ENCODE measurements at regions not wholly inside any gene's neighbourhood (a gene's known extent, or its start where the extent isn't known, plus 50 kb on each side); places are given as distances from the start of the nearest gene placed in this dataset.

DNA sequence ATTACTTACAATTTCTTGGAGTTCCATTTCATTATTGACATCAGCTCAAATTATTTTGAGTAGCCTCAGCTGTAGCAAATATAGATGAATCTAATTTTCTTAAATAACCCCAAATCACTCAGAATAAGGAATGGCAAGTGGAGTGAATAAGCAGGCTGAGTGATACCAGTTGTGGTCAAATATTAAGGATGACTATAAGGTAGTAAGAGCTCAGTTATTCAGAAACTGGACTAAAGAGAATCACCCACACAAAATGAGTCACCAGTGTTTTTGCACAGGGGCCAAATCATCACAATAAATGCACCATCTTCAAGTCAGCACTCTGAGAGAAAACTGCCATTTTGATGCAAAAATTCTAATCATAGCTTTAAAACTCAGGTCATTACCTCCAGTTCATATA lies 128.9 kb upstream of the TARS1 start (continued):
- TF ChIP-seq, protein P1, sequence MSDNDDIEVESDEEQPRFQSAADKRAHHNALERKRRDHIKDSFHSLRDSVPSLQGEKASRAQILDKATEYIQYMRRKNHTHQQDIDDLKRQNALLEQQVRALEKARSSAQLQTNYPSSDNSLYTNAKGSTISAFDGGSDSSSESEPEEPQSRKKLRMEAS (IDR thresholded peaks at IDR 0.05; ENCODE audit: low read depth), result no peak
- TF ChIP-seq ELF1 (IDR thresholded peaks at IDR 0.05) (no peak), TCF12 (IDR thresholded peaks at IDR 0.05) (peak; percentile 98), JUND (IDR thresholded peaks at IDR 0.05) (peak; percentile 96), SMC3 (IDR thresholded peaks at IDR 0.05; ENCODE audit: low read depth, low read length) (no peak), RAD21 (IDR thresholded peaks at IDR 0.05; ENCODE audit: low read length) (no peak)
- TF ChIP-seq, protein P2, sequence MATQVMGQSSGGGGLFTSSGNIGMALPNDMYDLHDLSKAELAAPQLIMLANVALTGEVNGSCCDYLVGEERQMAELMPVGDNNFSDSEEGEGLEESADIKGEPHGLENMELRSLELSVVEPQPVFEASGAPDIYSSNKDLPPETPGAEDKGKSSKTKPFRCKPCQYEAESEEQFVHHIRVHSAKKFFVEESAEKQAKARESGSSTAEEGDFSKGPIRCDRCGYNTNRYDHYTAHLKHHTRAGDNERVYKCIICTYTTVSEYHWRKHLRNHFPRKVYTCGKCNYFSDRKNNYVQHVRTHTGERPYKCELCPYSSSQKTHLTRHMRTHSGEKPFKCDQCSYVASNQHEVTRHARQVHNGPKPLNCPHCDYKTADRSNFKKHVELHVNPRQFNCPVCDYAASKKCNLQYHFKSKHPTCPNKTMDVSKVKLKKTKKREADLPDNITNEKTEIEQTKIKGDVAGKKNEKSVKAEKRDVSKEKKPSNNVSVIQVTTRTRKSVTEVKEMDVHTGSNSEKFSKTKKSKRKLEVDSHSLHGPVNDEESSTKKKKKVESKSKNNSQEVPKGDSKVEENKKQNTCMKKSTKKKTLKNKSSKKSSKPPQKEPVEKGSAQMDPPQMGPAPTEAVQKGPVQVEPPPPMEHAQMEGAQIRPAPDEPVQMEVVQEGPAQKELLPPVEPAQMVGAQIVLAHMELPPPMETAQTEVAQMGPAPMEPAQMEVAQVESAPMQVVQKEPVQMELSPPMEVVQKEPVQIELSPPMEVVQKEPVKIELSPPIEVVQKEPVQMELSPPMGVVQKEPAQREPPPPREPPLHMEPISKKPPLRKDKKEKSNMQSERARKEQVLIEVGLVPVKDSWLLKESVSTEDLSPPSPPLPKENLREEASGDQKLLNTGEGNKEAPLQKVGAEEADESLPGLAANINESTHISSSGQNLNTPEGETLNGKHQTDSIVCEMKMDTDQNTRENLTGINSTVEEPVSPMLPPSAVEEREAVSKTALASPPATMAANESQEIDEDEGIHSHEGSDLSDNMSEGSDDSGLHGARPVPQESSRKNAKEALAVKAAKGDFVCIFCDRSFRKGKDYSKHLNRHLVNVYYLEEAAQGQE (IDR thresholded peaks at IDR 0.05; ENCODE audit: low read depth, low read length), result 0 out of 2 replicates have a peak, but pooled peaks have one; percentile 15
- TF ChIP-seq, protein P3, sequence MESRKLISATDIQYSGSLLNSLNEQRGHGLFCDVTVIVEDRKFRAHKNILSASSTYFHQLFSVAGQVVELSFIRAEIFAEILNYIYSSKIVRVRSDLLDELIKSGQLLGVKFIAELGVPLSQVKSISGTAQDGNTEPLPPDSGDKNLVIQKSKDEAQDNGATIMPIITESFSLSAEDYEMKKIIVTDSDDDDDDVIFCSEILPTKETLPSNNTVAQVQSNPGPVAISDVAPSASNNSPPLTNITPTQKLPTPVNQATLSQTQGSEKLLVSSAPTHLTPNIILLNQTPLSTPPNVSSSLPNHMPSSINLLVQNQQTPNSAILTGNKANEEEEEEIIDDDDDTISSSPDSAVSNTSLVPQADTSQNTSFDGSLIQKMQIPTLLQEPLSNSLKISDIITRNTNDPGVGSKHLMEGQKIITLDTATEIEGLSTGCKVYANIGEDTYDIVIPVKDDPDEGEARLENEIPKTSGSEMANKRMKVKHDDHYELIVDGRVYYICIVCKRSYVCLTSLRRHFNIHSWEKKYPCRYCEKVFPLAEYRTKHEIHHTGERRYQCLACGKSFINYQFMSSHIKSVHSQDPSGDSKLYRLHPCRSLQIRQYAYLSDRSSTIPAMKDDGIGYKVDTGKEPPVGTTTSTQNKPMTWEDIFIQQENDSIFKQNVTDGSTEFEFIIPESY (IDR thresholded peaks at IDR 0.05; ENCODE audit: borderline replicate concordance, low read depth), result peak; percentile 41; the same call in 1 of the 2 replicates
- TF ChIP-seq, protein P4, sequence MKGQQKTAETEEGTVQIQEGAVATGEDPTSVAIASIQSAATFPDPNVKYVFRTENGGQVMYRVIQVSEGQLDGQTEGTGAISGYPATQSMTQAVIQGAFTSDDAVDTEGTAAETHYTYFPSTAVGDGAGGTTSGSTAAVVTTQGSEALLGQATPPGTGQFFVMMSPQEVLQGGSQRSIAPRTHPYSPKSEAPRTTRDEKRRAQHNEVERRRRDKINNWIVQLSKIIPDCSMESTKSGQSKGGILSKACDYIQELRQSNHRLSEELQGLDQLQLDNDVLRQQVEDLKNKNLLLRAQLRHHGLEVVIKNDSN (IDR thresholded peaks at IDR 0.05; ENCODE audit: borderline replicate concordance, low read depth), result no peak

DNA sequence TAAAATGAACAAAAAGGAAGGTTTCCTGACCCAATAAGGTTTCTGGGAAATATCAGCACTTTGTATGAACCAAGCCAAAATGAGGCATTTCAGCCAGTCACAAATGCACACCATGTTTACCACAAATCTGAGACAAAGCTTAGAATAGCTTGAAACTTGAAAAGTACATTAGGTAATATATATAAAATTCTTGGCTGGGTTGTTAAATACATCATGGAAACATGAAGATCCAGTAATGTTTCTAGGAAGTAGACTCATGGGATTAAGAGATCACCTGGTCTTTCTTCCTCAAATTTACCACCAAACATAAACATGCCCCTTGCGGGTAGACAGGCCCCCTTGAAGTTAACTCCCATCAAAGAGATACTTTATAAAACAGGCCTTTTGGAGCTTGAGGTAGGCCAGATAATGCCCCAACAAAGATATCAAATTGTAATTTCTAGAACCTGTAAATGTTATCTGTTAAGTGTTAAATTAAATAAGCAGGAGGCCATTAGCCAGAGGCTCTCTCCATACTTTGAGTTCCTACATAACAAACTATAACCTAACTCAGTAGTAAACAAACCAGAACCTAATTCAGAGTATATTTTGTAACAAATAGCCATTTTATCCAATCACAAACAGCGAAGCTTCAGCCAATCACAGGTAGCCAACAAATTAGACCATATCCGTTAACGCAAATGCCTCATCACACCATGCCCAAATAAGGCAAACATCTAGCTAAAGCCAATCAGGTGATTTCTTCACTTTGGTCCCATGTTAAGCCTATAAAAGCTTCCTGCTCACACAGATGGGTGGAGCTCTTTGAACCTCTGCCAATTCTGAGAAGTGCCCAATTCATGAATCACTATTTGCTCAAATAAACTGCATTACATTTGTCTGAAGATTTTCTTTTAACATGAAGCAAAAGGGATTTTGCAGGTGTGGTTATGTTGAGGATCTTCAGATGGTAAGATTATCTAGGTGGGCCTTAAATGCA lies 127.9 kb upstream of the TARS1 start:
- Histone ChIP-seq H3K4me1 (ENCODE audit: control insufficient read depth in 1 of 2, insufficient read depth in 2 of 2, low read depth in 1 of 2, low read length in 1 of 2) (peaks cover 0 to 43% of the 10 kb centered on the region in 2 experiments; a peak in 3 of 4 replicates), H2AFZ (ENCODE audit: low read depth) (no peak overlapping the region), H3F3A (replicated peaks; ENCODE audit: insufficient read depth) (peaks cover 68% of the 10 kb centered on the region), H3K27ac (ENCODE audit: low read depth in 2 of 2, low read length in 1 of 2) (peak overlapping the region; percentile 44 to 100; a peak in 3 of 4 replicates), H4K20me1 (ENCODE audit: insufficient read depth) (no peaks in the 10 kb centered on the region), H3K9ac (peak overlapping the region; percentile 62), H3K9me2 (no peaks in the 10 kb centered on the region), H3K27me3 (ENCODE audit: insufficient read depth) (no peaks in the 10 kb centered on the region), H3K79me2 (ENCODE audit: insufficient read depth) (no peaks in the 10 kb centered on the region), H3K4me2 (peak overlapping the region; percentile 5; the same call in 1 of the 2 replicates), H3K4me3 (ENCODE audit: low read depth in 2 of 2, low read length in 1 of 2) (no peak overlapping the region), H3K9me3 (no peaks in the 10 kb centered on the region), H3K36me3 (replicated peaks in 1 of 2; ENCODE audit: control insufficient read depth in 1 of 2, insufficient read depth in 2 of 2, low read length in 1 of 2) (no peaks in the 10 kb centered on the region)
- WGBS (ENCODE audit: low lambda C conversion rate), result 74% methylated on average over 4 of the region's 4 CpGs
- ChIA-PET CTCF (no interaction called here), POLR2A (no interaction called here)
- no peak for DNase-seq
- TF ChIP-seq NRF1 (IDR thresholded peaks at IDR 0.05; ENCODE audit: low read depth, low read length) (no peak), TCF12 (IDR thresholded peaks at IDR 0.05) (peak; percentile 57), SIN3A (IDR thresholded peaks at IDR 0.05; ENCODE audit: borderline replicate concordance, low read depth, low read length) (no peak), EP300 (IDR thresholded peaks at IDR 0.05; ENCODE audit: borderline replicate concordance in 1 of 2, low read depth in 1 of 2, low read length in 1 of 2) (peak in 1 of 2 experiments; percentile 51; a peak in 1 of 4 replicates), NFIC (IDR thresholded peaks at IDR 0.05; ENCODE audit: borderline replicate concordance) (peak; percentile 87), CHD2 (IDR thresholded peaks at IDR 0.05; ENCODE audit: low read length, partially characterized antibody) (no peak)
- TF ChIP-seq, protein P1 (IDR thresholded peaks at IDR 0.05; ENCODE audit: low read depth), result no peak; the same call in 1 of the 2 replicates
- TF ChIP-seq, protein P5, sequence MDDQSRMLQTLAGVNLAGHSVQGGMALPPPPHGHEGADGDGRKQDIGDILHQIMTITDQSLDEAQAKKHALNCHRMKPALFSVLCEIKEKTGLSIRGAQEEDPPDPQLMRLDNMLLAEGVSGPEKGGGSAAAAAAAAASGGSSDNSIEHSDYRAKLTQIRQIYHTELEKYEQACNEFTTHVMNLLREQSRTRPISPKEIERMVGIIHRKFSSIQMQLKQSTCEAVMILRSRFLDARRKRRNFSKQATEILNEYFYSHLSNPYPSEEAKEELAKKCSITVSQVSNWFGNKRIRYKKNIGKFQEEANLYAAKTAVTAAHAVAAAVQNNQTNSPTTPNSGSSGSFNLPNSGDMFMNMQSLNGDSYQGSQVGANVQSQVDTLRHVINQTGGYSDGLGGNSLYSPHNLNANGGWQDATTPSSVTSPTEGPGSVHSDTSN (IDR thresholded peaks at IDR 0.05), result no peak; the same call in 1 of the 2 replicates
- TF ChIP-seq, protein P6, sequence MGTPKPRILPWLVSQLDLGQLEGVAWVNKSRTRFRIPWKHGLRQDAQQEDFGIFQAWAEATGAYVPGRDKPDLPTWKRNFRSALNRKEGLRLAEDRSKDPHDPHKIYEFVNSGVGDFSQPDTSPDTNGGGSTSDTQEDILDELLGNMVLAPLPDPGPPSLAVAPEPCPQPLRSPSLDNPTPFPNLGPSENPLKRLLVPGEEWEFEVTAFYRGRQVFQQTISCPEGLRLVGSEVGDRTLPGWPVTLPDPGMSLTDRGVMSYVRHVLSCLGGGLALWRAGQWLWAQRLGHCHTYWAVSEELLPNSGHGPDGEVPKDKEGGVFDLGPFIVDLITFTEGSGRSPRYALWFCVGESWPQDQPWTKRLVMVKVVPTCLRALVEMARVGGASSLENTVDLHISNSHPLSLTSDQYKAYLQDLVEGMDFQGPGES (IDR thresholded peaks at IDR 0.05; ENCODE audit: low read depth, low read length), result no peak
- TF ChIP-seq, protein P3 (IDR thresholded peaks at IDR 0.05; ENCODE audit: borderline replicate concordance, low read depth), result no peak
